HG03342 (cell line): ENCODE measurements at regions not wholly inside any gene's neighbourhood (a gene's known extent, or its start where the extent isn't known, plus 50 kb on each side); places are given as distances from the start of the nearest gene placed in this dataset.

ENCODE experiments used
- ATAC-seq: cut with Tn5 transposase; IDR thresholded peaks from one replicate; pipeline ENCODE4 v1.9.1; 2021; ENCODE audit warnings: mild to moderate bottlenecking, moderate library complexity; ENCODE audit not compliant: unreplicated experiment

GRCh38 chr2:121004950-121005349 is 269.3 kb downstream of the GLI2 start:
- ATAC-seq: no peak

GRCh38 chr2:121005453-121005852 is 269.8 kb downstream of the GLI2 start:
- ATAC-seq: no peak

GRCh38 chr2:121006743-121007489 is 271.2 kb downstream of the GLI2 start:
- ATAC-seq: no peak

- no peak for ATAC-seq
Measured at GRCh38 chr2:121007490-121007853, 271.8 kb downstream of the GLI2 start.

GRCh38 chr2:121008975-121009374 is 273.3 kb downstream of the GLI2 start:
- ATAC-seq: no peak

GRCh38 chr2:121010998-121011397 is 274.0 kb downstream of the TFCP2L1 start:
- ATAC-seq: no peak

GRCh38 chr2:121014876-121015275 is 270.1 kb downstream of the TFCP2L1 start:
- ATAC-seq: no peak

- no peak for ATAC-seq
Measured at GRCh38 chr2:121015971-121016485, 269.0 kb downstream of the TFCP2L1 start.

GRCh38 chr2:121017396-121017795 is 267.6 kb downstream of the TFCP2L1 start:
- no peak for ATAC-seq

- ATAC-seq: no peak
Measured at GRCh38 chr2:121018136-121019061, 266.6 kb downstream of the TFCP2L1 start.

GRCh38 chr2:121019071-121019470 is 265.9 kb downstream of the TFCP2L1 start:
- no peak for ATAC-seq

GRCh38 chr2:121019756-121020155 is 265.2 kb downstream of the TFCP2L1 start:
- no peak for ATAC-seq

- no peak for ATAC-seq
Measured at GRCh38 chr2:121021685-121022084, 263.3 kb downstream of the TFCP2L1 start.

GRCh38 chr2:121028577-121028976 is 256.4 kb downstream of the TFCP2L1 start:
- ATAC-seq: no peak

GRCh38 chr2:121030523-121030922 is 254.5 kb downstream of the TFCP2L1 start:
- ATAC-seq: no peak

GRCh38 chr2:121031568-121032340 is 253.2 kb downstream of the TFCP2L1 start:
- no peak for ATAC-seq

GRCh38 chr2:121033461-121033996 is 251.5 kb downstream of the TFCP2L1 start:
- ATAC-seq: no peak

GRCh38 chr2:121034551-121034950 is 250.5 kb downstream of the TFCP2L1 start:
- no peak for ATAC-seq

- no peak for ATAC-seq
Measured at GRCh38 chr2:121036226-121036692, 248.7 kb downstream of the TFCP2L1 start.

- no peak for ATAC-seq
Measured at GRCh38 chr2:121037480-121037879, 247.5 kb downstream of the TFCP2L1 start.

GRCh38 chr2:121038031-121038430 is 247.0 kb downstream of the TFCP2L1 start:
- ATAC-seq: no peak
